K562 (cell line): ENCODE measurements at regions not wholly inside any gene's neighbourhood (a gene's known extent, or its start where the extent isn't known, plus 50 kb on each side); places are given as distances from the start of the nearest gene placed in this dataset.

ENCODE experiments used
- BCL6 ChIP-seq: fragments of 250-450 bp; sonication (Bioruptor Pico); IDR thresholded peaks from 2 replicates; pipeline ENCODE4 v1.4.0; 2020
- CAMTA2 ChIP-seq: fragments of 250-450 bp; sonication (Bioruptor Pico); conservative IDR thresholded peaks from 2 replicates; pipeline ENCODE4 v1.5.1; 2022
- CHD1 ChIP-seq: fragments of 200-600 bp; sonication (generic); IDR thresholded peaks from one replicate; pipeline ENCODE4 v1.6.1; 2012; ENCODE audit warnings: mild to moderate bottlenecking, moderate library complexity, low read length, inconsistent platforms
- GABPB2 ChIP-seq: fragments of 250-450 bp; sonication (Bioruptor Pico); conservative IDR thresholded peaks from 2 replicates; pipeline ENCODE4 v1.5.1; 2021; ENCODE audit warnings: mild to moderate bottlenecking
- HDAC6 ChIP-seq: IDR thresholded peaks from 2 replicates; pipeline ENCODE4 v1.6.1; 2012; ENCODE audit warnings: low read depth, mild to moderate bottlenecking, control low read depth, inconsistent platforms, low read length, moderate library complexity
- MTA1 ChIP-seq: fragments of 450-650 bp; IDR thresholded peaks from 2 replicates; pipeline ENCODE4 v1.6.1; 2017; ENCODE audit warnings: borderline replicate concordance
- NFE2L1 ChIP-seq: fragments of 450-650 bp; IDR thresholded peaks from 2 replicates; pipeline ENCODE4 v1.6.1; 2016; ENCODE audit warnings: missing genetic modification characterization, low read depth, mild to moderate bottlenecking, missing compliant biosample characterization, moderate library complexity, borderline replicate concordance
- RFX5 ChIP-seq: IDR thresholded peaks from 2 replicates; pipeline ENCODE4 v1.6.1; 2011; ENCODE audit warnings: low read depth, mild to moderate bottlenecking, improper control_type of control experiment, low read length
- SIX5 ChIP-seq, 2 experiments: IDR thresholded peaks; 2 replicates each; pipeline ENCODE4 v1.6.1; 2011; ENCODE audit warnings: low read length in 2 of 2, borderline replicate concordance in 1 of 2, low read depth in 1 of 2, mild to moderate bottlenecking in 1 of 2, moderate library complexity in 1 of 2; ENCODE audit not compliant: insufficient read depth in 1 of 2
- SMAD4 ChIP-seq: fragments of 250-450 bp; sonication (Bioruptor Pico); conservative IDR thresholded peaks from 2 replicates; pipeline ENCODE4 v1.8.0; 2021; ENCODE audit warnings: inconsistent platforms, mild to moderate bottlenecking, moderate library complexity
- WHSC1 ChIP-seq: IDR thresholded peaks from one replicate; pipeline ENCODE4 v1.6.1; 2012; ENCODE audit warnings: low read length, control low read depth, inconsistent platforms
- ZBED1 ChIP-seq: IDR thresholded peaks from 2 replicates; pipeline ENCODE4 v1.6.1; 2014
- ZKSCAN1 ChIP-seq: fragments of 150-350 bp; IDR thresholded peaks from 2 replicates; pipeline ENCODE4 v1.6.1; 2016; ENCODE audit warnings: low read depth, low read length
- ZNF263 ChIP-seq: sonication (generic); formaldehyde crosslinking; IDR thresholded peaks from 2 replicates; pipeline ENCODE4 v1.8.0; 2022; ENCODE audit warnings: mild to moderate bottlenecking, missing genetic modification reagents, borderline replicate concordance
- ZNF436 ChIP-seq: fragments of 250-450, 450-650 bp; sonication (Bioruptor Pico); formaldehyde crosslinking; IDR thresholded peaks from 2 replicates; pipeline ENCODE4 v1.7.0; 2020; ENCODE audit warnings: mild to moderate bottlenecking
- ZNF444 ChIP-seq: fragments of 250-450 bp; sonication (Bioruptor Pico); IDR thresholded peaks from 2 replicates; pipeline ENCODE4 v1.4.0; 2020; ENCODE audit warnings: mild to moderate bottlenecking, moderate library complexity
- ZNF696 ChIP-seq: fragments of 250-450 bp; sonication (Bioruptor Pico); conservative IDR thresholded peaks from 2 replicates; pipeline ENCODE4 v1.4.0; 2020; ENCODE audit warnings: mild to moderate bottlenecking, moderate library complexity
- TF ChIP-seq, protein P1 (sequence below): fragments of 450-650 bp; IDR thresholded peaks from 2 replicates; pipeline ENCODE4 v1.6.1; 2016; ENCODE audit warnings: low read depth, mild to moderate bottlenecking, moderate library complexity
- TF ChIP-seq, protein P2 (sequence below): sonication (generic); formaldehyde crosslinking; IDR thresholded peaks from 2 replicates; pipeline ENCODE4 v1.8.1; 2023; ENCODE audit warnings: mild to moderate bottlenecking, missing genetic modification reagents
- TF ChIP-seq, protein P3 (sequence below): fragments of 250-450 bp; sonication (Bioruptor Pico); IDR thresholded peaks from 2 replicates; pipeline ENCODE4 v1.4.0; 2020
- TF ChIP-seq, protein P4 (sequence below): fragments of 250-450 bp; sonication (Bioruptor Pico); IDR thresholded peaks from 2 replicates; pipeline ENCODE4 v1.8.0; 2021; ENCODE audit warnings: borderline replicate concordance, mild to moderate bottlenecking, moderate library complexity; ENCODE audit not compliant: poor library complexity, severe bottlenecking

DNA sequence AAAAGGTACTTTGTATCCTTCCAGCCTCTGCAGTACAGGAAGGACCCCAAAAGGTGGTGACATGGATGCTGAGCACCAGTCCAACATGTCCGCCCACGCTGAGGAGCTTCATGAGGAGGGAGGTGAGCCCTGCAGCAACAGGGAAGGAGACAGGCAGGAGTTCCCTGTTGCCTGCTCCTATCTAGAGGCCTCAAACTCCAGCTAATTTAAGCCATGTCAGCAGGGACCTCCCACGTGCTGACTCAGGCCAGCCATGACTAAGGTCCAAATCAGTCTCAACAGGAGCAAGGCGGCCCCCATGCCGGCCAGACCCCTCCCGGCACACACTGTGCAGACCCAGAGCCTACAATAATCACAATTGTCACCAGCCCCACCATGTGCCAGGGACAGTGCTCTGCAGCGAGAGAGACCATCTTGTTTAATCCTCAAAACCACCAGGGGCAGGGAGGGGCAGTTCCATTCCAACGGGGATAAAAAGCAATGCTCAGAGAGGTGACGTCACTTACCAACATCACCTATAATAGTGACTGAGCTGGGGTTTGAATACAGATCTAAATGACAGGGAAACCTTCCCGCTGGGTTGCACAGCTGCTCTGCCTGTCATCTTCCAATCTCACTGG, 54.5 kb upstream of the GATA2 start (continued):
- TF ChIP-seq, protein P1, sequence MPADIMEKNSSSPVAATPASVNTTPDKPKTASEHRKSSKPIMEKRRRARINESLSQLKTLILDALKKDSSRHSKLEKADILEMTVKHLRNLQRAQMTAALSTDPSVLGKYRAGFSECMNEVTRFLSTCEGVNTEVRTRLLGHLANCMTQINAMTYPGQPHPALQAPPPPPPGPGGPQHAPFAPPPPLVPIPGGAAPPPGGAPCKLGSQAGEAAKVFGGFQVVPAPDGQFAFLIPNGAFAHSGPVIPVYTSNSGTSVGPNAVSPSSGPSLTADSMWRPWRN, result no peak
- TF ChIP-seq GABPB2 (CRISPR knock-in tag) (no peak), MTA1 (peak; percentile 59; the same call in 1 of the 2 replicates), WHSC1 (no peak), ZNF696 (CRISPR knock-in tag) (no peak), BCL6 (CRISPR knock-in tag) (no peak), RFX5 (no peak), CHD1 (no peak), CAMTA2 (CRISPR knock-in tag) (no peak), NFE2L1 (tag) (no peak; the same call in 1 of the 2 replicates), SMAD4 (CRISPR knock-in tag) (peak; percentile 88), ZNF444 (no peak), SIX5 (IDR thresholded peaks at IDR 0.05; ENCODE audit: borderline replicate concordance in 1 of 2, insufficient read depth in 1 of 2, low read depth in 1 of 2, low read length in 2 of 2) (no peak), ZNF436 (CRISPR knock-in tag) (no peak), HDAC6 (no peak), ZNF263 (CRISPR knock-in tag) (no peak), ZKSCAN1 (no peak), ZBED1 (no peak)
- TF ChIP-seq, protein P2, sequence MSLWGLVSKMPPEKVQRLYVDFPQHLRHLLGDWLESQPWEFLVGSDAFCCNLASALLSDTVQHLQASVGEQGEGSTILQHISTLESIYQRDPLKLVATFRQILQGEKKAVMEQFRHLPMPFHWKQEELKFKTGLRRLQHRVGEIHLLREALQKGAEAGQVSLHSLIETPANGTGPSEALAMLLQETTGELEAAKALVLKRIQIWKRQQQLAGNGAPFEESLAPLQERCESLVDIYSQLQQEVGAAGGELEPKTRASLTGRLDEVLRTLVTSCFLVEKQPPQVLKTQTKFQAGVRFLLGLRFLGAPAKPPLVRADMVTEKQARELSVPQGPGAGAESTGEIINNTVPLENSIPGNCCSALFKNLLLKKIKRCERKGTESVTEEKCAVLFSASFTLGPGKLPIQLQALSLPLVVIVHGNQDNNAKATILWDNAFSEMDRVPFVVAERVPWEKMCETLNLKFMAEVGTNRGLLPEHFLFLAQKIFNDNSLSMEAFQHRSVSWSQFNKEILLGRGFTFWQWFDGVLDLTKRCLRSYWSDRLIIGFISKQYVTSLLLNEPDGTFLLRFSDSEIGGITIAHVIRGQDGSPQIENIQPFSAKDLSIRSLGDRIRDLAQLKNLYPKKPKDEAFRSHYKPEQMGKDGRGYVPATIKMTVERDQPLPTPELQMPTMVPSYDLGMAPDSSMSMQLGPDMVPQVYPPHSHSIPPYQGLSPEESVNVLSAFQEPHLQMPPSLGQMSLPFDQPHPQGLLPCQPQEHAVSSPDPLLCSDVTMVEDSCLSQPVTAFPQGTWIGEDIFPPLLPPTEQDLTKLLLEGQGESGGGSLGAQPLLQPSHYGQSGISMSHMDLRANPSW (CRISPR knock-in tag), result no peak
- TF ChIP-seq, protein P3, sequence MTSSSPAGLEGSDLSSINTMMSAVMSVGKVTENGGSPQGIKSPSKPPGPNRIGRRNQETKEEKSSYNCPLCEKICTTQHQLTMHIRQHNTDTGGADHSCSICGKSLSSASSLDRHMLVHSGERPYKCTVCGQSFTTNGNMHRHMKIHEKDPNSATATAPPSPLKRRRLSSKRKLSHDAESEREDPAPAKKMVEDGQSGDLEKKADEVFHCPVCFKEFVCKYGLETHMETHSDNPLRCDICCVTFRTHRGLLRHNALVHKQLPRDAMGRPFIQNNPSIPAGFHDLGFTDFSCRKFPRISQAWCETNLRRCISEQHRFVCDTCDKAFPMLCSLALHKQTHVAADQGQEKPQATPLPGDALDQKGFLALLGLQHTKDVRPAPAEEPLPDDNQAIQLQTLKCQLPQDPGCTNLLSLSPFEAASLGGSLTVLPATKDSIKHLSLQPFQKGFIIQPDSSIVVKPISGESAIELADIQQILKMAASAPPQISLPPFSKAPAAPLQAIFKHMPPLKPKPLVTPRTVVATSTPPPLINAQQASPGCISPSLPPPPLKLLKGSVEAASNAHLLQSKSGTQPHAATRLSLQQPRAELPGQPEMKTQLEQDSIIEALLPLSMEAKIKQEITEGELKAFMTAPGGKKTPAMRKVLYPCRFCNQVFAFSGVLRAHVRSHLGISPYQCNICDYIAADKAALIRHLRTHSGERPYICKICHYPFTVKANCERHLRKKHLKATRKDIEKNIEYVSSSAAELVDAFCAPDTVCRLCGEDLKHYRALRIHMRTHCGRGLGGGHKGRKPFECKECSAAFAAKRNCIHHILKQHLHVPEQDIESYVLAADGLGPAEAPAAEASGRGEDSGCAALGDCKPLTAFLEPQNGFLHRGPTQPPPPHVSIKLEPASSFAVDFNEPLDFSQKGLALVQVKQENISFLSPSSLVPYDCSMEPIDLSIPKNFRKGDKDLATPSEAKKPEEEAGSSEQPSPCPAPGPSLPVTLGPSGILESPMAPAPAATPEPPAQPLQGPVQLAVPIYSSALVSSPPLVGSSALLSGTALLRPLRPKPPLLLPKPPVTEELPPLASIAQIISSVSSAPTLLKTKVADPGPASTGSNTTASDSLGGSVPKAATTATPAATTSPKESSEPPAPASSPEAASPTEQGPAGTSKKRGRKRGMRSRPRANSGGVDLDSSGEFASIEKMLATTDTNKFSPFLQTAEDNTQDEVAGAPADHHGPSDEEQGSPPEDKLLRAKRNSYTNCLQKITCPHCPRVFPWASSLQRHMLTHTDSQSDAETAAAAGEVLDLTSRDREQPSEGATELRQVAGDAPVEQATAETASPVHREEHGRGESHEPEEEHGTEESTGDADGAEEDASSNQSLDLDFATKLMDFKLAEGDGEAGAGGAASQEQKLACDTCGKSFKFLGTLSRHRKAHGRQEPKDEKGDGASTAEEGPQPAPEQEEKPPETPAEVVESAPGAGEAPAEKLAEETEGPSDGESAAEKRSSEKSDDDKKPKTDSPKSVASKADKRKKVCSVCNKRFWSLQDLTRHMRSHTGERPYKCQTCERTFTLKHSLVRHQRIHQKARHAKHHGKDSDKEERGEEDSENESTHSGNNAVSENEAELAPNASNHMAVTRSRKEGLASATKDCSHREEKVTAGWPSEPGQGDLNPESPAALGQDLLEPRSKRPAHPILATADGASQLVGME (CRISPR knock-in tag), result no peak
- TF ChIP-seq, protein P4, sequence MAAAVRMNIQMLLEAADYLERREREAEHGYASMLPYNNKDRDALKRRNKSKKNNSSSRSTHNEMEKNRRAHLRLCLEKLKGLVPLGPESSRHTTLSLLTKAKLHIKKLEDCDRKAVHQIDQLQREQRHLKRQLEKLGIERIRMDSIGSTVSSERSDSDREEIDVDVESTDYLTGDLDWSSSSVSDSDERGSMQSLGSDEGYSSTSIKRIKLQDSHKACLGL (CRISPR knock-in tag), result no peak
